ENCODE measurements at regions not wholly inside any gene's neighbourhood (a gene's known extent, or its start where the extent isn't known, plus 50 kb on each side); places are given as distances from the start of the nearest gene placed in this dataset.

DNA sequence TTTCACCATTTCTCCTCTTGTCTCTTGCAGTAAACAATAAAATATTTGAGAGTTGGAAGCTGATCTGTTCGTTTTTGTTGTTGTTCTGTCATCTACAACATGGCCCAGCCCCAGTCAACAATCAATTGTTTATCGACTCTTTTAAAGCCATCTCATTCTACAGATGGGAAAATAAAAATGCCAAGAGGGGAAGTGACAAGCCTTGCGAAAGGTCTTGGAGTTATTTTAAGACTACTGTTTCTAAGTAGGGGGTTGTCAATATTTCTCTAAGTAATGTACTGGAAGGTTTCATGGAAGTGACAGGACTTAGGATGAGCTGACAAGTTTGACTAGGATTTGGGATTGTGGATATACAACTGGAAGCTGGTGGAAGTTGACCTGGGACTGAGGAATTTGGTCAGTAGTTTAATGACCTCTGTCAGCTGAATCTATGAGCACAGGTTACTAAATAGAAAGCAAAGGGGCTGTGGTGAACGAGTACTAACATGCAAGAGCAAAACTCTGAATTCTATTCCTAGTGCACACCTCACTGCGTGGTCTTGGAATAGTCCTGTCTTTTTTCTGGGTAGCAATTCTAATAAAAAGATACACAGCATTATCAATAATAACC is 57.5 kb upstream of the ADRB2 start:
- no peak for DNase-seq
- ATAC-seq = no peak
- intact Hi-C loops (cut with DNase I) = no loop called here
- Histone ChIP-seq H3K4me1 (no peaks in the 10 kb centered on the region), H3K36me3 (ENCODE audit: insufficient read depth in 1 of 2, low read depth in 1 of 2) (no peaks in the 10 kb centered on the region), H3K27ac (no peak overlapping the region), H3K4me3 (no peak overlapping the region), H3K27me3 (ENCODE audit: insufficient read depth in 3 of 3, low read length in 2 of 3) (no peaks in the 10 kb centered on the region), H3K9me3 (no peaks in the 10 kb centered on the region)
- WGBS, 3 donors = 70 to 81% (median 75%) methylated on average over 5 of the region's 5 CpGs
- TF ChIP-seq CTCF (IDR thresholded peaks at IDR 0.05) = no peak

DNA sequence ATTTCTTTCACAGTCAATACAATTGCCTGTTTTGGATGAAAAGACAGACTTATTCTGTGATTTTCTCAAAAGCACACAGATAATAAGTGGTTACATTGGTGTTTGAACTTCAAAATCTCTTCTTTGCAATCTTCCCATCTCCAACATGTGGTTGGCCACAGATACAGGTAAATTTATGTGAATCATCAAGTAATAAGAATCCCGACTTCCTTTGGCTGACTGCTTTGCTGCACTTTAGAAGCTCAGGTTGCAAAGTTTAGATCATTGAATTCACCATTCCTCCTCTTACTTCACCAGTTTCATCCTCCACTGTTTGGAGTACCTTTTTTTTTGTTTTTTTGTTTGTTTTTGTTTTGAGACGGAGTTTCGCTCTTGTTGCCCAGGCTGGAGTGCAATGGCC is 56.5 kb upstream of the ADRB2 start:
- no peak overlapping the region for H3K27ac ChIP-seq
- H3K36me3 ChIP-seq (ENCODE audit: insufficient read depth in 1 of 2, low read depth in 1 of 2) = no peaks in the 10 kb centered on the region
- TF ChIP-seq CTCF (IDR thresholded peaks at IDR 0.05) = no peak
- no peak overlapping the region for H3K4me3 ChIP-seq
- DNase-seq = no peak
- 86 to 94% (median 88%) methylated on average over 3 of the region's 3 CpGs for WGBS, 3 donors
- intact Hi-C loops (cut with DNase I) = no loop called here
- H3K4me1 ChIP-seq = no peaks in the 10 kb centered on the region
- no peaks in the 10 kb centered on the region for H3K9me3 ChIP-seq
- no peaks in the 10 kb centered on the region for H3K27me3 ChIP-seq (ENCODE audit: insufficient read depth in 3 of 3, low read length in 2 of 3)
- ATAC-seq = no peak

GRCh38 chr5:148774313-148774712 is 52.1 kb upstream of the ADRB2 start:
- Histone ChIP-seq H3K4me1 (no peaks in the 10 kb centered on the region), H3K9me3 (no peaks in the 10 kb centered on the region), H3K36me3 (ENCODE audit: insufficient read depth in 1 of 2, low read depth in 1 of 2) (no peaks in the 10 kb centered on the region), H3K27me3 (ENCODE audit: insufficient read depth in 3 of 3, low read length in 2 of 3) (no peaks in the 10 kb centered on the region), H3K4me3 (no peak overlapping the region), H3K27ac (no peak overlapping the region)
- intact Hi-C loops (cut with DNase I) = no loop called here
- no peak for DNase-seq
- 73 to 74% (median 73%) methylated on average over 1 of the region's 1 CpG for WGBS, 3 donors
- ATAC-seq = no peak
- TF ChIP-seq CTCF (IDR thresholded peaks at IDR 0.05) = no peak

DNA sequence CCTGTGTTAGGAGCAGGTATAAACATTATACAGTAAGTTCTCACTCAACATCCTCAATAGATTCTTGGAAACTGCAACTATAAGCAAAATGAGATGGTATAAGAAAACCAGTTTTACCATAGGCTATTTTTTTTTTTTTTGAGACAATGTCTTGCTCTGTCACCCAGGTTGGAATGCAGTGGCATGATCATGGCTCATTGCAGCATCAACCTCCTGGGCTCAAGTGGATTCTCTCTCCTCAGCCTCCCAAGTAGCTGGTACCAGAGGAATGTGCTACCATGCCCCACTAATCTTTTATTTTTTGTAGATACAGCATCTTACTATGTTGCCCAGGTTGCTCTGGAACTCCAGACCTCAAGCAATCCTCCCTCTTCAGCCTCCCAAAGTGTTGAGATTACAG is 50.1 kb upstream of the ADRB2 start:
- TF ChIP-seq CTCF (IDR thresholded peaks at IDR 0.05) = no peak
- intact Hi-C loops (cut with DNase I) = no loop called here

More for the DNA sequence above, 50.1 kb upstream of the ADRB2 start:
- Histone ChIP-seq H3K4me3 (no peak overlapping the region), H3K27ac (no peak overlapping the region), H3K36me3 (ENCODE audit: insufficient read depth in 1 of 2, low read depth in 1 of 2) (no peaks in the 10 kb centered on the region), H3K27me3 (ENCODE audit: insufficient read depth in 3 of 3, low read length in 2 of 3) (no peaks in the 10 kb centered on the region), H3K9me3 (no peaks in the 10 kb centered on the region), H3K4me1 (no peaks in the 10 kb centered on the region)
- ATAC-seq (no peak), DNase-seq (no peak)
